Lower lobe of right lung (tissue), 2 donors: ENCODE measurements at regions not wholly inside any gene's neighbourhood (a gene's known extent, or its start where the extent isn't known, plus 50 kb on each side); places are given as distances from the start of the nearest gene placed in this dataset.

Experiments
- ATAC-seq, 2 donors: fragments of 200-7000 bp; cut with Tn5 transposase; one replicate each; pipeline ENCODE4 v1.9.1; 2020 to 2022; ENCODE audit warnings: mild to moderate bottlenecking in 2 of 2, moderate library complexity in 2 of 2
- DNase-seq: peaks from one replicate; pipeline ENCODE4 v3.0.0-alpha.2; 2020
- H3K27ac ChIP-seq: fragments of 200-600 bp; one replicate; pipeline ENCODE4 v1.8.0; 2022
- H3K27me3 ChIP-seq: fragments of 200-600 bp; one replicate; pipeline ENCODE4 v1.8.0; 2022; ENCODE audit warnings: low read depth
- H3K36me3 ChIP-seq: fragments of 200-600 bp; one replicate; pipeline ENCODE4 v1.8.0; 2022; ENCODE audit warnings: mild to moderate bottlenecking
- H3K4me1 ChIP-seq: fragments of 200-600 bp; one replicate; pipeline ENCODE4 v1.8.0; 2022
- H3K4me3 ChIP-seq: fragments of 200-600 bp; one replicate; pipeline ENCODE4 v1.8.0; 2022; ENCODE audit warnings: mild to moderate bottlenecking
- H3K9me3 ChIP-seq: fragments of 200-600 bp; one replicate; pipeline ENCODE4 v1.8.0; 2022
- intact Hi-C: fragments of 100-400 bp; cut with DNase I; formaldehyde crosslinking; loops from one replicate; pipeline ENCODE4 v1.11.0; 2022
- TF ChIP-seq, protein P1 (sequence below): fragments of 200-600 bp; IDR thresholded peaks from one replicate; pipeline ENCODE4 v1.8.0; 2022; ENCODE audit warnings: antibody characterized with exemption, mild to moderate bottlenecking
- donor health status: DM: no; HTN: yes; CAD: no; lungs with severe emphysema.

DNA sequence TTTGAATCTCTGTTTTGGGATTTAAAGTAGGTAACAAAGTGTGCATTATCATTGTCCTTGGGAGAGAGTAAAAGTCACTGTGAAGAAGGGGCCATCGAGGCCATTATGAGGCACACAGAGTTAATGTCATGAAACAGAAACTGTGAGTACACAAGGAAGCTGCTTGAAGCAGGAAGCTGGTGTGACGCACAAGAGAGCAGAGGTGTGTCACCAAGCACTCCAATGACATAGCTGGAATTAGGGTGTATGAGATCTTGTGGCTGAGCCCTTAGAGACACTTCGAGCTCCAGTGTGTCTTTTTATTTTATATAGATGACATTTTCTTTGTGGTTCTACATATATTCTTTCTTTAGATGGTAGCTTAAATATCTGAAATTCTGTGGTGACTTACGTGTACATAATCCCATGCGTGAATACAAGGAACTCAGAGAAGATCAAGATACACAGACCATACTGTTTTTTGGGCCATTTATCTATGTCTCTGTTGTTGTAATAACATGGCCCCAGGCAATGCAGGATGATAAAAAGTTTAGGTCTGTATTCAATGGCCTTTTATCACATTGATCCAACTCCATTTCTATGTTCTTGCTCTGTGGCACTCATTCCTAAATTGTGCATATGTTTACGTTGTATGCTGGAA lies 164.7 kb upstream of the FAM98A start:
- H3K27me3 ChIP-seq = no peaks in the 10 kb centered on the region
- intact Hi-C loops = no loop called here
- H3K4me1 ChIP-seq = no peaks in the 10 kb centered on the region
- no peaks in the 10 kb centered on the region for H3K9me3 ChIP-seq
- H3K36me3 ChIP-seq = no peaks in the 10 kb centered on the region
- H3K4me3 ChIP-seq = no peak overlapping the region
- no peak for DNase-seq
- peak; percentile 43 to 58 for ATAC-seq
- TF ChIP-seq, protein P1, sequence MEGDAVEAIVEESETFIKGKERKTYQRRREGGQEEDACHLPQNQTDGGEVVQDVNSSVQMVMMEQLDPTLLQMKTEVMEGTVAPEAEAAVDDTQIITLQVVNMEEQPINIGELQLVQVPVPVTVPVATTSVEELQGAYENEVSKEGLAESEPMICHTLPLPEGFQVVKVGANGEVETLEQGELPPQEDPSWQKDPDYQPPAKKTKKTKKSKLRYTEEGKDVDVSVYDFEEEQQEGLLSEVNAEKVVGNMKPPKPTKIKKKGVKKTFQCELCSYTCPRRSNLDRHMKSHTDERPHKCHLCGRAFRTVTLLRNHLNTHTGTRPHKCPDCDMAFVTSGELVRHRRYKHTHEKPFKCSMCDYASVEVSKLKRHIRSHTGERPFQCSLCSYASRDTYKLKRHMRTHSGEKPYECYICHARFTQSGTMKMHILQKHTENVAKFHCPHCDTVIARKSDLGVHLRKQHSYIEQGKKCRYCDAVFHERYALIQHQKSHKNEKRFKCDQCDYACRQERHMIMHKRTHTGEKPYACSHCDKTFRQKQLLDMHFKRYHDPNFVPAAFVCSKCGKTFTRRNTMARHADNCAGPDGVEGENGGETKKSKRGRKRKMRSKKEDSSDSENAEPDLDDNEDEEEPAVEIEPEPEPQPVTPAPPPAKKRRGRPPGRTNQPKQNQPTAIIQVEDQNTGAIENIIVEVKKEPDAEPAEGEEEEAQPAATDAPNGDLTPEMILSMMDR = no peak
- H3K27ac ChIP-seq = no peak overlapping the region

DNA sequence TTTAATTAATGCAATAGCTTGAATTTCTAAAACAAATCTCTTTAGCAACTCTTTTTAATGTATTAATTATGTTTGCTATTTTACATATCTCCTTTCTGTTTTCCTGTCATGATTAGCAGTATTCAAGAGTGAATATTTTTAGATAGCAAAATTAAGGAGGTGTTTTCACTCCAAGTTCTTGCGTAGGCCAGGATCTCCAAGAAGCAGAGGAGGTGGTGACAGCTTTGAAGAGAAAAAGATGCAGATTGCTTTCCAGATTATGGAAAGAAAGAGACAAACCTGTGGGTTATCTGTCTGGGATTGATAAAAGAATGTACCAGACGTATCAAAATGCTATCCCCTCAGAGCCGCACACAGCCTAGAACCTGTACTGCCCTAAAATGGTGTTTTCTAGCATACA lies 163.5 kb upstream of the FAM98A start:
- DNase-seq (no peak), ATAC-seq (no peak)
- Histone ChIP-seq H3K4me3 (no peak overlapping the region), H3K9me3 (no peaks in the 10 kb centered on the region), H3K27me3 (no peaks in the 10 kb centered on the region), H3K4me1 (no peaks in the 10 kb centered on the region), H3K36me3 (no peaks in the 10 kb centered on the region), H3K27ac (no peak overlapping the region)
- intact Hi-C loops = no loop called here
- TF ChIP-seq, protein P1 = no peak

DNA sequence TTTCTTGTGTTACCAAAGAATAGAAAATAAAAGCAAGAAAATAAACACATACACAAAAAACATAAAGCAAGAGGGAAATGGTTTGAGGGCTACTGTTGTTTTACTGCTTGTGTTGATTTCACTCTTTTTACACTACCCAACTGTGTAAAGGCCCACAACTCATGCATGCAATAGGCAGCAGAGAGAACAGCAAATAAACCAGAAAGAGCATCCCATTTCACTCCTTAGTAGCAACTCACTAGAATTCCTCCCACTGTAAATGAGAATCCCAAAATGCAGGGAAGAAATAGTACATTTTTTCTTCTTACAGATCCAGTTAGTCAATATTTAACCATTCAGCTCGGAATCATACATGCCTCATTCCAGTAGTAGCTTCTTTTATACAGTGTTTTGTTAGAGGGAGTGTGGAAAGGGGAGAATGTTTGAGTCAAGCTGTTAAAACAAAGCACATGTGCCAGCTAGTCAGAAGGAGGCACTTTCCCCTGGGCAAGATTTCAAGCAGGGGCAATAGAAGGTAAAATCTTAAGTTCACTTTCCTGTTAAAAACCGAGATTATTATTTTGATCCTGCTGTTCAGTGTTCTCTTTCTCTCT lies 147.2 kb upstream of the FAM98A start:
- Histone ChIP-seq H3K27ac (no peak overlapping the region), H3K36me3 (no peaks in the 10 kb centered on the region), H3K9me3 (no peaks in the 10 kb centered on the region), H3K4me1 (no peaks in the 10 kb centered on the region), H3K27me3 (no peaks in the 10 kb centered on the region), H3K4me3 (no peak overlapping the region)
- TF ChIP-seq, protein P1 = no peak
- no peak for DNase-seq
- intact Hi-C loops = no loop called here
- no peak for ATAC-seq

DNA sequence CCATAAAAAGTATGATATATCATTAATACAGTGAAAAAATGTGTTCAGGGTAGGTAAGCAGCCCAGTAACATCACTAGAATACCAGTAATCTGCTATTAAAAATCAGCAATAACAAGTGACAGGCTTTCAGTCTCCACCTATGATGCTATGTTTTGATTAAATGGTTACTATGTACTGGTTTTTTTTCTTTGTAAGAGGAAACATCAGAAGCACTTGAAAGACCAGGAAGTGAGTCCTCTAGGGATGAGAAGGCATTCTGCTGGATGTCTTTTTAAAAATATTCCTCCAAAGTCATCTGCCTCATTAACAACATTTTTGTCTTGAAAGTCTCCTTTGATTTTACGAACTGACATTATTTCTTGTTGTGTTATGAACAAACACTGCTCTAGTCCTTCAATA lies 136.0 kb upstream of the FAM98A start:
- Histone ChIP-seq H3K27me3 (no peaks in the 10 kb centered on the region), H3K4me3 (no peak overlapping the region), H3K36me3 (no peaks in the 10 kb centered on the region), H3K4me1 (no peaks in the 10 kb centered on the region), H3K9me3 (no peaks in the 10 kb centered on the region), H3K27ac (no peak overlapping the region)
- ATAC-seq = no peak
- intact Hi-C loops = no loop called here
- no peak for DNase-seq
- TF ChIP-seq, protein P1 = no peak

DNA sequence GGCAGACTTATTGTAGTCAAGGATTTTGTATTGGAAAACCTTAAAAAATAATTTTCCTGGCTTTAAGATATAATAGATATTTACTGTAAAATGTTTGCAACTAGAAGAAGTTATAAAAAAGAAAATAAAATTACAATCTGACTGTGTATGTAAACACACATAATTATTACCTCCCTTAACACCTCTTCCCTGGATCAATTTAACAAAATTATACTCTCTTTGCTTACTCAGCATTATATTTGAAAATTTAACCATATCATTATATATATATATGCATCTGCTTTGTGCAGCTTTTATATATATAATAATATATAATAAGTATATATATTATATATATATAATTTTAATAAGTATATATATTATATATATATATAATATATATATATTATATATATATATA lies 131.7 kb upstream of the FAM98A start:
- no peaks in the 10 kb centered on the region for H3K27me3 ChIP-seq
- H3K4me3 ChIP-seq = no peak overlapping the region
- no peaks in the 10 kb centered on the region for H3K9me3 ChIP-seq
- TF ChIP-seq, protein P1 = no peak
- no peak overlapping the region for H3K27ac ChIP-seq
- intact Hi-C loops = no loop called here
- no peaks in the 10 kb centered on the region for H3K36me3 ChIP-seq
- ATAC-seq (no peak), DNase-seq (no peak)
- H3K4me1 ChIP-seq = no peaks in the 10 kb centered on the region
